Activated naive CD4-positive, alpha-beta T cell treated with anti-CD3 and anti-CD28 coated beads, Interleukin-2, amount 50 U/mL, for 72 hours (primary cell): ENCODE measurements at regions not wholly inside any gene's neighbourhood (a gene's known extent, or its start where the extent isn't known, plus 50 kb on each side); places are given as distances from the start of the nearest gene placed in this dataset.
A peak's percentile ranks its signal among the peaks of the same experiment; 100 is the strongest.
"Not testable (repeated sequence)": the region's sequence is repeated elsewhere in the genome, so short reads cannot be mapped to it uniquely, and the experiment has no call there.

Experiments used
- ATAC-seq, 2 donors: fragments of 150-1000 bp; cut with Tn5 transposase; 2 replicates each; pipeline ENCODE4 v1.10.0; 2021; ENCODE audit warnings: mild to moderate bottlenecking in 2 of 2, moderate library complexity in 2 of 2
- DNase-seq, 2 donors: peaks; one replicate each; pipeline ENCODE4 v3.0.0; 2021 to 2022; ENCODE audit warnings: low spot score in 2 of 2
- H3K27ac Mint-ChIP-seq, 2 donors: one replicate each; pipeline ENCODE4 v1.8.0; 2022; ENCODE audit warnings: mild to moderate bottlenecking in 2 of 2, mixed read lengths in 2 of 2
- H3K36me3 Mint-ChIP-seq, 2 donors: one replicate each; pipeline ENCODE4 v1.8.0; 2022; ENCODE audit warnings: mixed read lengths in 2 of 2
- H3K9me3 Mint-ChIP-seq, 2 donors: one replicate each; pipeline ENCODE4 v1.8.0; 2022; ENCODE audit warnings: mixed read lengths in 2 of 2

- ATAC-seq, result no peak
- no peaks in the 10 kb centered on the region for H3K36me3 Mint-ChIP-seq
- no peak overlapping the region for H3K27ac Mint-ChIP-seq
Observed at GRCh38 chr14:105881021-105881930, 354.9 kb downstream of the TMEM121 start.

GRCh38 chr14:105882011-105882410 lies 355.6 kb downstream of the TMEM121 start:
- H3K9me3 Mint-ChIP-seq, H3K27ac Mint-ChIP-seq, ATAC-seq, DNase-seq, H3K36me3 Mint-ChIP-seq: not testable (repeated sequence)

More at GRCh38 chr14:105881021-105881930, 354.9 kb downstream of the TMEM121 start:
- H3K9me3 Mint-ChIP-seq, result no peaks in the 10 kb centered on the region
- DNase-seq, result peak in 1 of 2 donors; percentile 48

- peaks cover 0 to 1% of the 10 kb centered on the region in 2 donors for H3K36me3 Mint-ChIP-seq
- no peak overlapping the region for H3K27ac Mint-ChIP-seq
- H3K9me3 Mint-ChIP-seq, result no peaks in the 10 kb centered on the region
- ATAC-seq (no peak), DNase-seq (peak in 1 of 2 donors; percentile 23)
Observed at GRCh38 chr14:105882626-105883025, 356.2 kb downstream of the TMEM121 start.

GRCh38 chr14:105883066-105884005 lies 357.0 kb downstream of the TMEM121 start:
- no peak for ATAC-seq
- H3K9me3 Mint-ChIP-seq, result no peaks in the 10 kb centered on the region
- H3K27ac Mint-ChIP-seq, result no peak overlapping the region
- DNase-seq, result peak in 1 of 2 donors; percentile 38
- peaks cover 0 to 8% of the 10 kb centered on the region in 2 donors for H3K36me3 Mint-ChIP-seq

- ATAC-seq, H3K36me3 Mint-ChIP-seq, H3K27ac Mint-ChIP-seq, H3K9me3 Mint-ChIP-seq: not testable (repeated sequence)
- peak in 1 of 2 donors; percentile 38 for DNase-seq
Observed at GRCh38 chr14:105884192-105884807, 357.9 kb downstream of the TMEM121 start.

- DNase-seq (peak in 1 of 2 donors; percentile 45), ATAC-seq (no peak)
- peaks cover 0 to 9% of the 10 kb centered on the region in 2 donors for H3K36me3 Mint-ChIP-seq
- H3K9me3 Mint-ChIP-seq, result no peaks in the 10 kb centered on the region
- peak overlapping the region in 1 of 2 donors; percentile 52 for H3K27ac Mint-ChIP-seq
Observed at GRCh38 chr14:105884808-105885281, 358.5 kb downstream of the TMEM121 start.

- H3K27ac Mint-ChIP-seq, result no peak overlapping the region
- no peaks in the 10 kb centered on the region for H3K9me3 Mint-ChIP-seq
- peaks cover 0 to 9% of the 10 kb centered on the region in 2 donors for H3K36me3 Mint-ChIP-seq
- DNase-seq, result peak in 1 of 2 donors; percentile 40
- ATAC-seq, result no peak
Observed at GRCh38 chr14:105885561-105886320, 359.4 kb downstream of the TMEM121 start.

GRCh38 chr14:105886791-105887191 lies 360.4 kb downstream of the TMEM121 start:
- peak in 1 of 2 donors; percentile 20 for ATAC-seq
- peak in 1 of 2 donors; percentile 44 for DNase-seq
- not testable (repeated sequence) for H3K9me3 Mint-ChIP-seq, H3K27ac Mint-ChIP-seq, H3K36me3 Mint-ChIP-seq

- Mint-ChIP-seq H3K9me3 (no peaks in the 10 kb centered on the region), H3K36me3 (peaks cover 0 to 9% of the 10 kb centered on the region in 2 donors), H3K27ac (peak overlapping the region in 1 of 2 donors; percentile 50)
- DNase-seq, result peak in 1 of 2 donors; percentile 18
- no peak for ATAC-seq
Observed at GRCh38 chr14:105887692-105888091, 361.3 kb downstream of the TMEM121 start.

GRCh38 chr14:105888151-105888550 lies 361.8 kb downstream of the TMEM121 start:
- DNase-seq (no peak), ATAC-seq (no peak)
- Mint-ChIP-seq H3K36me3 (peaks cover 0 to 9% of the 10 kb centered on the region in 2 donors), H3K27ac (peak overlapping the region in 1 of 2 donors; percentile 50), H3K9me3 (no peaks in the 10 kb centered on the region)

GRCh38 chr14:105888784-105889665 lies 362.6 kb downstream of the TMEM121 start:
- Mint-ChIP-seq H3K27ac (no peak overlapping the region), H3K36me3 (peaks cover 0 to 9% of the 10 kb centered on the region in 2 donors), H3K9me3 (no peaks in the 10 kb centered on the region)
- no peak for ATAC-seq
- DNase-seq, result peak in 1 of 2 donors; percentile 41

- H3K27ac Mint-ChIP-seq, result no peak overlapping the region
- peak in 1 of 2 donors; percentile 37 for DNase-seq
- H3K36me3 Mint-ChIP-seq, result peaks cover 0 to 9% of the 10 kb centered on the region in 2 donors
- H3K9me3 Mint-ChIP-seq, result no peaks in the 10 kb centered on the region
- no peak for ATAC-seq
Observed at GRCh38 chr14:105889666-105890473, 363.5 kb downstream of the TMEM121 start.

- no peak overlapping the region for H3K27ac Mint-ChIP-seq
- ATAC-seq (no peak), DNase-seq (peak in 1 of 2 donors; percentile 43)
- H3K9me3 Mint-ChIP-seq, result no peaks in the 10 kb centered on the region
- H3K36me3 Mint-ChIP-seq, result peaks cover 0 to 9% of the 10 kb centered on the region in 2 donors
Observed at GRCh38 chr14:105890474-105891220, 364.3 kb downstream of the TMEM121 start.
